Activated CD4-positive, alpha-beta memory T cell treated with anti-CD3 and anti-CD28 coated beads, Interleukin-2, amount 10 ng/mL, durations not matched to agents 7 days and 5 days (primary cell): ENCODE measurements at regions not wholly inside any gene's neighbourhood (a gene's known extent, or its start where the extent isn't known, plus 50 kb on each side); places are given as distances from the start of the nearest gene placed in this dataset.

Experiments used
- CTCF ChIA-PET: fragments of 350-600 bp; sonication (Branson Sonifier 250); formaldehyde crosslinking; loops from one replicate; lab custom pipeline; 2021; ENCODE audit warnings: antibody characterized with exemption, inconsistent platforms; lab: Charles Lee
- POLR2A ChIA-PET: fragments of 350-600 bp; sonication (Branson Sonifier 250); formaldehyde crosslinking; loops from one replicate; lab custom pipeline; 2021; ENCODE audit warnings: antibody characterized with exemption; lab: Charles Lee
- DNase-seq: peaks from one replicate; pipeline ENCODE4 v3.0.0-alpha.2; 2020
- H3K27ac Mint-ChIP-seq: one replicate; pipeline ENCODE4 v1.8.0; 2021; ENCODE audit warnings: mild to moderate bottlenecking, mixed read lengths
- H3K27me3 Mint-ChIP-seq: one replicate; pipeline ENCODE4 v1.8.0; 2021; ENCODE audit warnings: mixed read lengths
- H3K36me3 Mint-ChIP-seq: one replicate; pipeline ENCODE4 v1.8.0; 2021; ENCODE audit warnings: low read depth, mixed read lengths
- H3K4me1 Mint-ChIP-seq: one replicate; pipeline ENCODE4 v1.8.0; 2021; ENCODE audit warnings: mixed read lengths
- H3K4me3 Mint-ChIP-seq: one replicate; pipeline ENCODE4 v1.8.0; 2021; ENCODE audit warnings: mild to moderate bottlenecking, mixed read lengths
- H3K9me3 Mint-ChIP-seq: one replicate; pipeline ENCODE4 v1.8.0; 2021; ENCODE audit warnings: mixed read lengths

DNA sequence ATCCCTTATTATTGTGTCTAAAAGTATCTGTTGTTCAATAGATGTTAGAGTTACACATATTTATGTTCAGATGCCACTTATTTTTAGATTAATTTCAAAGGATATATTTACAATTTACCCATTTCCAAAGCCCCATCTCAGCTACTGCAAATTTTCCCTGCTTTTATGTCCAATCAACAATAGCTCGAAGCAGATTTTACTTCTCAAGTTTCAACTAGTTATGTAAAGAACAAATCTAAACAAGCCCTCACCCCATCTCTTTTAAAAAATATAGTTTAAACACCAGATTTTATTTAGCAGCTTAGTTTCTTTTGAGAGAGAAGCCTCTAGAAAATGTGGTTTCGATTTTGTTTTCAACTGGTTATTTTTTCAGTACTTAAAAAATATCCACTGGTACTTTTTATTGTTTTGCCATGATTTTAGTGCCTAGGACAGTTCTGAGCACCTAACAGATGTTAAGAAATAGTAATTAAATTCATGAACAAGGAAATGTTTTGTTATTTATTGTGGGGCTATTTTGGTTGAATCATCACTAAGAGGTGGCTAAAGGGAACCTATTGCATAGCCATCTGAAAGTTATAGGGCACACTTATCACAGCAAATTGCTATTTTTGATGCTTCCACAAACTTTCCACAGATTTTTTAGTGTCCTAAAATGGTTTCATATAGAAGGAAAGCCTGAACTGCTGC is 96.2 kb upstream of the BMP4 start:
- CTCF ChIA-PET = no interaction called here
- Mint-ChIP-seq H3K36me3 (no peaks in the 10 kb centered on the region), H3K27ac (no peak overlapping the region), H3K4me1 (no peaks in the 10 kb centered on the region), H3K27me3 (no peaks in the 10 kb centered on the region), H3K4me3 (no peak overlapping the region), H3K9me3 (peaks cover 2% of the 10 kb centered on the region)
- POLR2A ChIA-PET = no interaction called here
- DNase-seq = no peak

DNA sequence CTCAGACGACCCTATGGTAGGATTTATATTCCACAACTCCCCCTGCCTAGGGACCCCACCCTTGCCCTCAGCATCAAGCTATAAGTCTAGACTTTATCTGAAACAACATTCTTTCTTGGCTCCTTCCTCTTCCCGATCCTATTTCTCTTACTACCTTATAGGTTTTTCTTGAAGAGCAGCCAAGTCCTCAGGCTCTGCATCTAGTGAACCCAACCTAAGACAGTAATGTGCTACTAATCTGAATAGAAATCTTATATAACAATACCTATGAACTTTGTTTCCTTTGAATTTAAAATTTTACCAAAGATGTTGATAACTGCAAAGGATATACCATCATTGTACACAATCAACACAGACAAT is 96.7 kb upstream of the BMP4 start:
- Mint-ChIP-seq H3K36me3 (no peaks in the 10 kb centered on the region), H3K27ac (no peak overlapping the region), H3K4me3 (no peak overlapping the region), H3K4me1 (no peaks in the 10 kb centered on the region), H3K27me3 (no peaks in the 10 kb centered on the region), H3K9me3 (peaks cover 2% of the 10 kb centered on the region)
- DNase-seq = no peak
- ChIA-PET CTCF (no interaction called here), POLR2A (no interaction called here)

DNA sequence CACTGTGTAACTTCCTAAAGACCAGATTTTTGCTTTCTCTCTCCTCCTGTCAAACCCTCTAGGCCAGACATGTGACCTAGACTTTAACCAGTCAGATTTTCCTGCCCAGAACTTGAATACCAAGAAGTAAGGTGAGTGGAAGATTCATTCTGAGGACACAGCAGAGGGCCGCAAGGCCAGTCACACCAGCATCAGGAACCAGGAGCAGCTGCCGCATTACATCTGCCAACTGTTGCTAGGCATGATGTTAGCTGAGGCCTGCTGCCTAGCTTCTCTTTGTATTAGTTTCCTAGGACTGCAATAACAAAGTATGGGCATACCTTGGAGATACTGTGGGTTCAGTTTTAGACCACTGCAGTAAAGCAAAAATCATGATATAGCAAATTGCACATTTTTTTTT is 101.9 kb upstream of the BMP4 start:
- no peak overlapping the region for H3K4me3 Mint-ChIP-seq
- ChIA-PET POLR2A (no interaction called here), CTCF (no interaction called here)
- DNase-seq = no peak
- H3K9me3 Mint-ChIP-seq = peaks cover 2% of the 10 kb centered on the region
- no peaks in the 10 kb centered on the region for H3K36me3 Mint-ChIP-seq
- H3K27ac Mint-ChIP-seq = no peak overlapping the region
- no peaks in the 10 kb centered on the region for H3K4me1 Mint-ChIP-seq
- no peaks in the 10 kb centered on the region for H3K27me3 Mint-ChIP-seq

GRCh38 chr14:54083549-54084239 is 127.1 kb upstream of the BMP4 start:
- Mint-ChIP-seq H3K27ac (no peak overlapping the region), H3K9me3 (no peaks in the 10 kb centered on the region)
- CTCF ChIA-PET = no interaction called here

GRCh38 chr14:54085232-54085761 is 128.7 kb upstream of the BMP4 start:
- ChIA-PET CTCF (no interaction called here), POLR2A (no interaction called here)

More at GRCh38 chr14:54083549-54084239, 127.1 kb upstream of the BMP4 start:
- Mint-ChIP-seq H3K36me3 (no peaks in the 10 kb centered on the region), H3K27me3 (no peaks in the 10 kb centered on the region), H3K4me1 (no peaks in the 10 kb centered on the region), H3K4me3 (no peak overlapping the region)
- POLR2A ChIA-PET = no interaction called here
- DNase-seq = no peak

GRCh38 chr14:54085841-54086240 is 129.2 kb upstream of the BMP4 start:
- Mint-ChIP-seq H3K9me3 (no peaks in the 10 kb centered on the region), H3K36me3 (no peaks in the 10 kb centered on the region), H3K4me1 (no peaks in the 10 kb centered on the region), H3K4me3 (no peak overlapping the region), H3K27me3 (no peaks in the 10 kb centered on the region), H3K27ac (no peak overlapping the region)
- POLR2A ChIA-PET = no interaction called here
- DNase-seq = no peak
- CTCF ChIA-PET = no interaction called here

More at GRCh38 chr14:54085232-54085761, 128.7 kb upstream of the BMP4 start:
- Mint-ChIP-seq H3K36me3 (no peaks in the 10 kb centered on the region), H3K27me3 (no peaks in the 10 kb centered on the region), H3K4me3 (no peak overlapping the region), H3K4me1 (no peaks in the 10 kb centered on the region), H3K27ac (no peak overlapping the region), H3K9me3 (no peaks in the 10 kb centered on the region)
- no peak for DNase-seq

DNA sequence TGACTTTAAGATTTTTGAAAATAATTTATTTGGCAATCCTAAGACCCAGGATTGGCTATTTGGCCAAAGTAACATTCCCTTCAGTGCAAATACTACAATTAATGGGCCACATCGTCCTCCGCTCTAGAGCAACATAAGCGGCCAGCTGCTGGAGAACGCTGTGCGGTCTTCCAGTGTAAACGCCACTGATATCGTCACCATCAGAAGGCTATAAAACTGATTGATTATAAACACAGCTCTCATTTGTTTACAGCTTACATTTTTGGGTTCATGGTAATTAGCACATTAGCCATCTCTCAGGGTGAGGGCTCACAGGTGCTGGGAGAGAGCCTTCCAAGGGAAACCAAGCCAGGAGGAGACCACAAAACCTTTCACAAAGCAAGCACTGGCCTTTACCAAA is 130.1 kb upstream of the BMP4 start:
- no peak overlapping the region for H3K27ac Mint-ChIP-seq
- POLR2A ChIA-PET = no interaction called here

GRCh38 chr14:54087376-54087775 is 130.8 kb upstream of the BMP4 start:
- CTCF ChIA-PET = no interaction called here
- POLR2A ChIA-PET = no interaction called here
- Mint-ChIP-seq H3K36me3 (no peaks in the 10 kb centered on the region), H3K9me3 (no peaks in the 10 kb centered on the region), H3K27me3 (no peaks in the 10 kb centered on the region), H3K4me3 (no peak overlapping the region), H3K4me1 (no peaks in the 10 kb centered on the region), H3K27ac (no peak overlapping the region)
- DNase-seq = no peak

More for the DNA sequence above, 130.1 kb upstream of the BMP4 start:
- no peaks in the 10 kb centered on the region for H3K27me3 Mint-ChIP-seq
- H3K4me3 Mint-ChIP-seq = no peak overlapping the region
- DNase-seq = no peak
- H3K9me3 Mint-ChIP-seq = no peaks in the 10 kb centered on the region
- H3K36me3 Mint-ChIP-seq = no peaks in the 10 kb centered on the region
- CTCF ChIA-PET = no interaction called here
- no peaks in the 10 kb centered on the region for H3K4me1 Mint-ChIP-seq

- Mint-ChIP-seq H3K4me1 (no peaks in the 10 kb centered on the region), H3K4me3 (no peak overlapping the region), H3K36me3 (no peaks in the 10 kb centered on the region), H3K27ac (no peak overlapping the region), H3K27me3 (no peaks in the 10 kb centered on the region), H3K9me3 (no peaks in the 10 kb centered on the region)
- CTCF ChIA-PET = no interaction called here
- POLR2A ChIA-PET = no interaction called here
- no peak for DNase-seq
These were observed 131.6 kb upstream of the BMP4 start for GRCh38 chr14:54088271-54088670.

DNA sequence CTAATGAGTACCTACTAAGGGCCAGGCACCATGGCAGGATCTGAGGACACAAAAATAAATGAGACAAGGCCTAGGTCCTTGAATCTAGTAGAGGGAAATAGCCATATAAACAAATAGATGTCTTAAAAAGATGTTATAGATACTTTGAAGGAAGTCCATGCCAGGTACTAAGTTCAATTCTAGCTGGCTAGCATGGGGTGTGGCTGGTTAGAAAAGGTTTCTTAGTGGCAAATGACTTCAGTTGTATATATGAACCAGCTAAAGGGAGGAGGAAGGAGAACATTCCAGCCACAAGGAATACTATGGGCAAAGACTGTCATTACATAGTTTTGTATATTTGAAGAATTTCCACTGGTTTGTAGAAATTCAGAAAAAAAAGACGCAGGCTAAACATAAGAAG is 133.6 kb upstream of the BMP4 start:
- no peaks in the 10 kb centered on the region for H3K4me1 Mint-ChIP-seq
- ChIA-PET CTCF (no interaction called here), POLR2A (no interaction called here)
- H3K27me3 Mint-ChIP-seq = no peaks in the 10 kb centered on the region
- DNase-seq = no peak
- H3K4me3 Mint-ChIP-seq = no peak overlapping the region
- no peak overlapping the region for H3K27ac Mint-ChIP-seq
- H3K36me3 Mint-ChIP-seq = no peaks in the 10 kb centered on the region
- H3K9me3 Mint-ChIP-seq = peaks cover 2% of the 10 kb centered on the region

- Mint-ChIP-seq H3K4me3 (no peak overlapping the region), H3K4me1 (no peaks in the 10 kb centered on the region), H3K36me3 (no peaks in the 10 kb centered on the region), H3K27ac (no peak overlapping the region), H3K9me3 (peaks cover 2% of the 10 kb centered on the region), H3K27me3 (no peaks in the 10 kb centered on the region)
- POLR2A ChIA-PET = no interaction called here
- CTCF ChIA-PET = no interaction called here
- no peak for DNase-seq
These were observed 138.1 kb upstream of the BMP4 start for GRCh38 chr14:54094765-54095164.

GRCh38 chr14:54098536-54098935 is 141.9 kb upstream of the BMP4 start:
- H3K4me3 Mint-ChIP-seq = no peak overlapping the region
- H3K27me3 Mint-ChIP-seq = no peaks in the 10 kb centered on the region
- CTCF ChIA-PET = no interaction called here

DNA sequence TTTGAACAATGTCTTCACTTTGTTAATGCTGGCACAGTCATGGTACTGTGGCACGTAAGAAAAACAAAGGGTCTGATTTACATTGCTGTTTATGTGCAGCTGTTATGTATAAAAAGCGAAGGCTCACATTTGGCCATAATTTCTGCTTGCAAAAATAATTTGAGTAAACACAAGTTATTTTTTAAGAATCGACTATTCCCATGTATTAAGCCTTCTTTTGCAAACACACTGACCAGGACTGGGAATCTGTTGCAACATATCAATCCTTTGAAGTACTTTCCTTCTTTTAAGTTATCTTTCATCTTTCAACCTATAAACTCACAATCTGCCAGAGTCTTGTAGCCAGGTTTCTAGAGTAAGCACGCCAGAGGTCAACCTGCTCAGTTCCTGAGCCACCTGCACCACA is 145.4 kb upstream of the BMP4 start:
- Mint-ChIP-seq H3K27me3 (no peaks in the 10 kb centered on the region), H3K4me1 (no peaks in the 10 kb centered on the region), H3K9me3 (no peaks in the 10 kb centered on the region), H3K36me3 (no peaks in the 10 kb centered on the region), H3K27ac (no peak overlapping the region), H3K4me3 (no peak overlapping the region)
- DNase-seq = no peak
- POLR2A ChIA-PET = no interaction called here
- CTCF ChIA-PET = no interaction called here

More at GRCh38 chr14:54098536-54098935, 141.9 kb upstream of the BMP4 start:
- no peak for DNase-seq
- no peaks in the 10 kb centered on the region for H3K4me1 Mint-ChIP-seq
- H3K36me3 Mint-ChIP-seq = no peaks in the 10 kb centered on the region
- no peak overlapping the region for H3K27ac Mint-ChIP-seq
- POLR2A ChIA-PET = no interaction called here
- peaks cover 2% of the 10 kb centered on the region for H3K9me3 Mint-ChIP-seq

GRCh38 chr14:54102530-54102929 is 145.9 kb upstream of the BMP4 start:
- H3K4me3 Mint-ChIP-seq = no peak overlapping the region
- H3K27me3 Mint-ChIP-seq = no peaks in the 10 kb centered on the region
- no peaks in the 10 kb centered on the region for H3K4me1 Mint-ChIP-seq
- H3K27ac Mint-ChIP-seq = no peak overlapping the region
- ChIA-PET CTCF (no interaction called here), POLR2A (no interaction called here)
- DNase-seq = no peak
- no peaks in the 10 kb centered on the region for H3K36me3 Mint-ChIP-seq
- H3K9me3 Mint-ChIP-seq = no peaks in the 10 kb centered on the region
